GM23338 (cell line): ENCODE measurements at regions not wholly inside any gene's neighbourhood (a gene's known extent, or its start where the extent isn't known, plus 50 kb on each side); places are given as distances from the start of the nearest gene placed in this dataset.

Experiments
- CREB1 ChIP-seq: fragments of 250-450 bp; sonication (Bioruptor Pico); IDR thresholded peaks from 2 replicates; pipeline ENCODE4 v1.5.0; 2020; ENCODE audit warnings: low read depth, mild to moderate bottlenecking, moderate library complexity
- CTCF ChIP-seq, 2 experiments: fragments of 200-600 bp in 1 of 2; sonication (generic) in 1 of 2; conservative IDR thresholded peaks; 2 replicates each; pipeline versions ENCODE4 v1.5.1 to v1.6.1; 2016 to 2017; ENCODE audit warnings: antibody characterized with exemption in 2 of 2, low read depth in 2 of 2, mild to moderate bottlenecking in 2 of 2, moderate library complexity in 1 of 2
- ETS1 ChIP-seq: IDR thresholded peaks from 2 replicates; pipeline ENCODE4 v1.6.1; 2016; ENCODE audit warnings: antibody characterized with exemption
- EZH2 ChIP-seq: fragments of 200-600 bp; sonication (generic); IDR thresholded peaks from one replicate; pipeline ENCODE4 v1.8.0; 2017; ENCODE audit warnings: antibody characterized with exemption, mild to moderate bottlenecking, low read depth; ENCODE audit not compliant: unreplicated experiment
- EZH2phosphoT487 ChIP-seq: fragments of 200-600 bp; sonication (generic); IDR thresholded peaks from one replicate; pipeline ENCODE4 v1.8.1; 2018; ENCODE audit warnings: antibody characterized with exemption; ENCODE audit not compliant: unreplicated experiment
- JUNB ChIP-seq: IDR thresholded peaks from one replicate; pipeline ENCODE4 v1.6.1; 2016; ENCODE audit warnings: antibody characterized with exemption; ENCODE audit not compliant: unreplicated experiment
- NANOG ChIP-seq: IDR thresholded peaks from 2 replicates; pipeline ENCODE4 v1.6.1; 2016; ENCODE audit warnings: antibody characterized with exemption, borderline replicate concordance
- POLR2AphosphoS5 ChIP-seq: IDR thresholded peaks from 2 replicates; pipeline ENCODE4 v1.6.1; 2016; ENCODE audit warnings: antibody characterized with exemption, low read depth
- REST ChIP-seq: IDR thresholded peaks from one replicate; pipeline ENCODE4 v1.6.1; 2018; ENCODE audit warnings: antibody characterized with exemption; ENCODE audit not compliant: unreplicated experiment
- STAT1 ChIP-seq: IDR thresholded peaks from one replicate; pipeline ENCODE4 v1.6.1; 2016; ENCODE audit warnings: antibody characterized with exemption; ENCODE audit not compliant: unreplicated experiment
- ZNF114 ChIP-seq: fragments of 250-450 bp; sonication (Bioruptor Pico); IDR thresholded peaks from 2 replicates; pipeline ENCODE4 v1.5.0; 2020; ENCODE audit warnings: mild to moderate bottlenecking, moderate library complexity
- ZNF331 ChIP-seq: fragments of 250-450 bp; sonication (Bioruptor Pico); IDR thresholded peaks from 2 replicates; pipeline ENCODE4 v1.5.0; 2020; ENCODE audit warnings: low read depth, mild to moderate bottlenecking, moderate library complexity

DNA sequence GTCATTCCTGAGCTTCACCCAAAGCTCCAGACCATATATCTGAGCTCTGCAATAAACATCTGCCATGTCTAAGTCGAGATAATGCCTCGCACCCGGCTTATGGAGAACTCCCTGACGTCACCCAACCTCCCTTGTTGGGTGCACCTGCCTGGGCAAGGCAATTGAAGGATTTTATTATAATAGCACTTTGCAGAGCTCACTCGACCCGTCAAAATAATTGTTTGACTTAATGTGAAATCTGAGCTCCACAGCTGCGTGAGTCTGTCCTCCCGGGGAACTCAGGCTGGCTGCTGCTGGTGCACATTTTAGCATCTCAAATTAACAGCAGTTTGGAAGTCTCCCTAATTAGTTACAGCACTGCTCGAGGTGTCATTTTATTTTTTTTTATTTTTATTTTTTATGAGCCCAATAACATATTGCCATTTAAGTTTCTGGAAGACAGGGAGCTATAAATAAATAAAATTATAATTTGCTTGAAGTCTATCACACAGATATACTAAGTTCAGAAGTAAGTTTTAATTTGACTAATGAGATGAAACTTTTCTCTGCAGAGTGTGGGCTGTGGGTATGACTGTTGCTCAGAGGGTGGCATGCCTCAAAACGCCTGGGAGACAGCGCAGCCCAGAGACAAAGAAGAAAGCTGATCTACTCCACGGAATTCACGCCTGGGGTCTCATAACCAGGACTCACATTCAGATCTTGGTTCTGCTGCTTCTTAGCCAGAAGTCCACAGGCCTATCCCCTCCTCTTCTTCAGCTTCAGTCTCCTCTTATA, 401.4 kb upstream of the C16orf82 start:
- TF ChIP-seq CTCF (conservative IDR thresholded peaks at IDR 0.05; ENCODE audit: low read depth in 2 of 2) (no peak), EZH2 (no peak), POLR2AphosphoS5 (no peak), REST (no peak), EZH2phosphoT487 (no peak), CREB1 (CRISPR knock-in tag) (no peak), JUNB (no peak), ETS1 (no peak), ZNF331 (CRISPR knock-in tag) (no peak), STAT1 (no peak), ZNF114 (CRISPR knock-in tag) (no peak), NANOG (no peak)
